Mesenchymal stem cell (in vitro differentiated cells and primary cell): ENCODE measurements at regions not wholly inside any gene's neighbourhood (a gene's known extent, or its start where the extent isn't known, plus 50 kb on each side); places are given as distances from the start of the nearest gene placed in this dataset.

Experiments
- DNase-seq: peaks from one replicate; pipeline ENCODE4 v3.0.0-alpha.2; 2013
- H2AFZ ChIP-seq: one replicate; pipeline ENCODE4 v1.6.1; 2013; ENCODE audit warnings: low read depth, mild to moderate bottlenecking, control low read depth, inconsistent platforms, low read length, moderate library complexity
- H2AK5ac ChIP-seq: 2 replicates; pipeline ENCODE4 v1.6.1; 2013; ENCODE audit warnings: low read length, moderate library complexity, mild to moderate bottlenecking, inconsistent platforms; ENCODE audit not compliant: severe bottlenecking
- H2BK120ac ChIP-seq: one replicate; pipeline ENCODE4 v1.6.1; 2013; ENCODE audit warnings: low read depth, mild to moderate bottlenecking, inconsistent platforms, low read length, moderate library complexity
- H2BK12ac ChIP-seq, 2 experiments: one replicate each; pipeline ENCODE4 v1.6.1; 2013; ENCODE audit warnings: inconsistent platforms in 2 of 2, low read length in 2 of 2, mild to moderate bottlenecking in 2 of 2, moderate library complexity in 2 of 2, control low read depth in 1 of 2
- H2BK15ac ChIP-seq: one replicate; pipeline ENCODE4 v1.6.1; 2013; ENCODE audit warnings: mild to moderate bottlenecking, low read depth, inconsistent platforms; ENCODE audit not compliant: poor library complexity, severe bottlenecking
- H2BK5ac ChIP-seq: 2 replicates; pipeline ENCODE4 v1.6.1; 2013; ENCODE audit warnings: low read depth, mild to moderate bottlenecking, low read length, control low read depth, inconsistent platforms; ENCODE audit not compliant: poor library complexity, severe bottlenecking
- H3K14ac ChIP-seq, 2 experiments: one replicate each; pipeline ENCODE4 v1.6.1; 2013; ENCODE audit warnings: inconsistent platforms in 2 of 2, low read length in 2 of 2, control low read depth in 1 of 2, mild to moderate bottlenecking in 1 of 2, moderate library complexity in 1 of 2
- H3K18ac ChIP-seq, 2 experiments: one replicate each; pipeline ENCODE4 v1.6.1; 2013; ENCODE audit warnings: inconsistent platforms in 2 of 2, low read length in 2 of 2, control low read depth in 1 of 2, low read depth in 1 of 2, mild to moderate bottlenecking in 1 of 2
- H3K23ac ChIP-seq, 2 experiments: one replicate each; pipeline ENCODE4 v1.6.1; 2013; ENCODE audit warnings: inconsistent platforms in 2 of 2, low read length in 2 of 2, mild to moderate bottlenecking in 2 of 2, moderate library complexity in 2 of 2, control low read depth in 1 of 2
- H3K27ac ChIP-seq: 2 replicates; pipeline ENCODE4 v1.5.1; 2013; ENCODE audit warnings: mild to moderate bottlenecking, moderate library complexity, low read length, control low read depth, inconsistent platforms; ENCODE audit not compliant: poor library complexity, severe bottlenecking
- H3K27me3 ChIP-seq, 2 experiments: 2 replicates each; pipeline versions ENCODE4 v1.6.1 to v1.7.0; 2013; ENCODE audit warnings: low read length in 2 of 2, mild to moderate bottlenecking in 2 of 2, moderate library complexity in 2 of 2, control low read depth in 1 of 2, inconsistent platforms in 1 of 2; ENCODE audit not compliant: control insufficient read depth in 1 of 2, insufficient read depth in 1 of 2
- H3K36me3 ChIP-seq, 2 experiments: 2 replicates each; pipeline versions ENCODE4 v1.6.1 to v1.7.0; 2013; ENCODE audit warnings: low read length in 2 of 2, control low read depth in 1 of 2, inconsistent platforms in 1 of 2, low read depth in 1 of 2, mild to moderate bottlenecking in 1 of 2; ENCODE audit not compliant: insufficient read depth in 2 of 2, control insufficient read depth in 1 of 2
- H3K4ac ChIP-seq, 2 experiments: one replicate each; pipeline ENCODE4 v1.6.1; 2013; ENCODE audit warnings: inconsistent platforms in 2 of 2, low read length in 2 of 2, mild to moderate bottlenecking in 2 of 2, moderate library complexity in 2 of 2, control low read depth in 1 of 2, low read depth in 1 of 2
- H3K4me1 ChIP-seq: 2 replicates; pipeline ENCODE4 v1.6.1; 2013; ENCODE audit warnings: low read depth, low read length, control low read depth; ENCODE audit not compliant: control insufficient read depth, insufficient read depth
- H3K4me2 ChIP-seq: 2 replicates; pipeline ENCODE4 v1.6.1; 2013; ENCODE audit warnings: low read length, mild to moderate bottlenecking, inconsistent platforms; ENCODE audit not compliant: poor library complexity, severe bottlenecking
- H3K4me3 ChIP-seq, 2 experiments: 2 replicates each; pipeline versions ENCODE4 v1.5.1 to v1.7.0; 2013; ENCODE audit warnings: low read length in 2 of 2, mild to moderate bottlenecking in 2 of 2, control low read depth in 1 of 2, low read depth in 1 of 2; ENCODE audit not compliant: insufficient read depth in 1 of 2
- H3K79me1 ChIP-seq: replicated peaks from 2 replicates; pipeline ENCODE4 v1.6.1; 2013; ENCODE audit warnings: mild to moderate bottlenecking, control low read depth, low read length, inconsistent platforms; ENCODE audit not compliant: poor library complexity, severe bottlenecking
- H3K9ac ChIP-seq: 2 replicates; pipeline ENCODE4 v1.7.0; 2013; ENCODE audit warnings: mild to moderate bottlenecking, low read length, moderate library complexity
- H3K9me3 ChIP-seq: 2 replicates; pipeline ENCODE4 v1.7.0; 2013; ENCODE audit warnings: mild to moderate bottlenecking, low read length; ENCODE audit not compliant: control insufficient read depth
- H4K8ac ChIP-seq: one replicate; pipeline ENCODE4 v1.6.1; 2013; ENCODE audit warnings: inconsistent platforms, mild to moderate bottlenecking, low read length, moderate library complexity
- H4K91ac ChIP-seq: one replicate; pipeline ENCODE4 v1.6.1; 2013; ENCODE audit warnings: mild to moderate bottlenecking, low read length, inconsistent platforms
- WGBS: methylation state at CpG from one replicate; pipeline ENCODE4 v1.1.7; 2013; ENCODE audit warnings: mixed read lengths; 5-methylcytosine and 5-hydroxymethylcytosine counted together

- Histone ChIP-seq H2BK120ac (no peak overlapping the region), H3K27ac (no peak overlapping the region), H4K91ac (no peak overlapping the region), H3K4me2 (no peak overlapping the region), H3K18ac (no peak overlapping the region), H3K4me3 (no peak overlapping the region), H3K23ac (no peak overlapping the region), H4K8ac (no peak overlapping the region), H3K4ac (no peak overlapping the region), H3K9me3 (no peaks in the 10 kb centered on the region), H3K9ac (no peak overlapping the region), H3K4me1 (no peaks in the 10 kb centered on the region), H2BK5ac (no peak overlapping the region), H2BK12ac (no peak overlapping the region), H3K27me3 (no peaks in the 10 kb centered on the region), H2AK5ac (no peak overlapping the region), H2AFZ (no peak overlapping the region), H3K14ac (no peak overlapping the region), H3K36me3 (no peaks in the 10 kb centered on the region), H3K79me1 (no peaks in the 10 kb centered on the region), H2BK15ac (no peak overlapping the region)
- WGBS = 0% methylated on average over 1 of the region's 2 CpGs
- no peak for DNase-seq
These were observed 609.0 kb upstream of the LMO3 start for GRCh38 chr12:17214929-17215328.

- H3K36me3 ChIP-seq = no peaks in the 10 kb centered on the region
- no peak overlapping the region for H2AK5ac ChIP-seq
- H3K9me3 ChIP-seq = no peaks in the 10 kb centered on the region
- no peak overlapping the region for H3K9ac ChIP-seq
- no peak overlapping the region for H2BK120ac ChIP-seq
- no peak overlapping the region for H2BK12ac ChIP-seq
- no peak overlapping the region for H4K91ac ChIP-seq
- H3K4me2 ChIP-seq = no peak overlapping the region
- no peak overlapping the region for H2AFZ ChIP-seq
- H4K8ac ChIP-seq = no peak overlapping the region
- H2BK15ac ChIP-seq = no peak overlapping the region
- no peak overlapping the region for H3K14ac ChIP-seq
- no peak for DNase-seq
- H3K27me3 ChIP-seq = no peaks in the 10 kb centered on the region
- no peaks in the 10 kb centered on the region for H3K79me1 ChIP-seq
- no peaks in the 10 kb centered on the region for H3K4me1 ChIP-seq
- H3K27ac ChIP-seq = no peak overlapping the region
- no peak overlapping the region for H3K4me3 ChIP-seq
- no peak overlapping the region for H2BK5ac ChIP-seq
- no peak overlapping the region for H3K23ac ChIP-seq
- H3K4ac ChIP-seq = no peak overlapping the region
- H3K18ac ChIP-seq = no peak overlapping the region
These were observed 600.6 kb upstream of the LMO3 start for GRCh38 chr12:17206553-17206952.

GRCh38 chr12:17204289-17205054 lies 598.5 kb upstream of the LMO3 start:
- no peak overlapping the region for H3K14ac ChIP-seq
- no peak overlapping the region for H2BK120ac ChIP-seq
- no peak overlapping the region for H3K23ac ChIP-seq
- no peak overlapping the region for H2AK5ac ChIP-seq
- H3K4ac ChIP-seq = no peak overlapping the region
- H2BK15ac ChIP-seq = no peak overlapping the region
- no peak overlapping the region for H3K27ac ChIP-seq
- H2AFZ ChIP-seq = no peak overlapping the region
- DNase-seq = no peak
- H3K27me3 ChIP-seq = no peaks in the 10 kb centered on the region
- no peak overlapping the region for H4K8ac ChIP-seq
- no peaks in the 10 kb centered on the region for H3K36me3 ChIP-seq
- no peak overlapping the region for H4K91ac ChIP-seq
- no peak overlapping the region for H3K4me3 ChIP-seq
- 54% methylated on average over 3 of the region's 3 CpGs for WGBS
- H2BK5ac ChIP-seq = no peak overlapping the region
- H3K4me1 ChIP-seq = no peaks in the 10 kb centered on the region
- H3K4me2 ChIP-seq = no peak overlapping the region
- H2BK12ac ChIP-seq = no peak overlapping the region
- H3K79me1 ChIP-seq = no peaks in the 10 kb centered on the region
- no peaks in the 10 kb centered on the region for H3K9me3 ChIP-seq
- H3K18ac ChIP-seq = no peak overlapping the region
- H3K9ac ChIP-seq = no peak overlapping the region

GRCh38 chr12:17203497-17203896 lies 597.5 kb upstream of the LMO3 start:
- Histone ChIP-seq H3K27ac (no peak overlapping the region), H3K36me3 (no peaks in the 10 kb centered on the region), H2BK12ac (no peak overlapping the region), H3K4me1 (no peaks in the 10 kb centered on the region), H3K23ac (no peak overlapping the region), H2BK5ac (no peak overlapping the region), H3K9me3 (no peaks in the 10 kb centered on the region), H3K27me3 (no peaks in the 10 kb centered on the region), H2BK15ac (no peak overlapping the region), H2AFZ (no peak overlapping the region), H3K4ac (no peak overlapping the region), H3K4me2 (no peak overlapping the region), H3K79me1 (no peaks in the 10 kb centered on the region), H2AK5ac (no peak overlapping the region), H2BK120ac (no peak overlapping the region), H4K91ac (no peak overlapping the region), H4K8ac (no peak overlapping the region), H3K18ac (no peak overlapping the region), H3K9ac (no peak overlapping the region), H3K14ac (no peak overlapping the region), H3K4me3 (no peak overlapping the region)
- DNase-seq = no peak
- WGBS = 61% methylated on average over 5 of the region's 5 CpGs
